GM12874 (cell line): ENCODE measurements at regions not wholly inside any gene's neighbourhood (a gene's known extent, or its start where the extent isn't known, plus 50 kb on each side); places are given as distances from the start of the nearest gene placed in this dataset.

Experiments
- CTCF ChIP-seq: IDR thresholded peaks from 2 replicates; pipeline ENCODE4 v1.5.1; 2011; ENCODE audit warnings: low read depth, mild to moderate bottlenecking, control low read depth, low read length, moderate library complexity; ENCODE audit not compliant: insufficient read depth

GRCh38 chr10:28130267-28130666 lies 131.4 kb upstream of the ODAD2 start:
- TF ChIP-seq CTCF: no peak

GRCh38 chr10:28127881-28128280 lies 129.0 kb upstream of the ODAD2 start:
- TF ChIP-seq CTCF: no peak

GRCh38 chr10:28125701-28126100 lies 126.8 kb upstream of the ODAD2 start:
- TF ChIP-seq CTCF: no peak

GRCh38 chr10:28120795-28121194 lies 121.9 kb upstream of the ODAD2 start:
- no peak for TF ChIP-seq CTCF

GRCh38 chr10:28120043-28120749 lies 121.3 kb upstream of the ODAD2 start:
- TF ChIP-seq CTCF: no peak

- TF ChIP-seq CTCF: no peak
Observed at GRCh38 chr10:28118985-28119628, 120.2 kb upstream of the ODAD2 start.

- TF ChIP-seq CTCF: no peak
Observed at GRCh38 chr10:28113202-28113601, 114.3 kb upstream of the ODAD2 start.
